Trophoblast cell (in vitro differentiated cells and primary cell): ENCODE measurements at regions not wholly inside any gene's neighbourhood (a gene's known extent, or its start where the extent isn't known, plus 50 kb on each side); places are given as distances from the start of the nearest gene placed in this dataset.
"Not testable (repeated sequence)": the region's sequence is repeated elsewhere in the genome, so short reads cannot be mapped to it uniquely, and the experiment has no call there.

Experiments used
- DNase-seq, 2 donors: peaks; one replicate each; pipeline ENCODE4 v3.0.0-alpha.2; 2016
- H2AFZ ChIP-seq: 2 replicates; pipeline ENCODE4 v1.6.1; 2013; ENCODE audit warnings: low read length, moderate library complexity, mild to moderate bottlenecking; ENCODE audit not compliant: insufficient read depth, poor library complexity
- H2AK5ac ChIP-seq: 2 replicates; pipeline ENCODE4 v1.6.1; 2013; ENCODE audit warnings: mild to moderate bottlenecking, low read length
- H2BK120ac ChIP-seq: 2 replicates; pipeline ENCODE4 v1.6.1; 2013; ENCODE audit warnings: low read length, mild to moderate bottlenecking, moderate library complexity; ENCODE audit not compliant: insufficient read depth, poor library complexity
- H2BK12ac ChIP-seq: 2 replicates; pipeline ENCODE4 v1.6.1; 2013; ENCODE audit warnings: mild to moderate bottlenecking, low read length, moderate library complexity
- H2BK5ac ChIP-seq: 2 replicates; pipeline ENCODE4 v1.6.1; 2013; ENCODE audit warnings: low read length, low read depth, moderate library complexity, mild to moderate bottlenecking; ENCODE audit not compliant: poor library complexity
- H3K14ac ChIP-seq: 2 replicates; pipeline ENCODE4 v1.6.1; 2013; ENCODE audit warnings: mild to moderate bottlenecking, low read length
- H3K18ac ChIP-seq: 2 replicates; pipeline ENCODE4 v1.6.1; 2013; ENCODE audit warnings: mild to moderate bottlenecking, low read length
- H3K23ac ChIP-seq: 2 replicates; pipeline ENCODE4 v1.6.1; 2013; ENCODE audit warnings: low read length
- H3K27ac ChIP-seq: 2 replicates; pipeline ENCODE4 v1.5.1; 2013; ENCODE audit warnings: low read depth, mild to moderate bottlenecking, inconsistent platforms, low read length, moderate library complexity
- H3K27me3 ChIP-seq: 2 replicates; pipeline ENCODE4 v1.6.1; 2013; ENCODE audit warnings: inconsistent platforms, mild to moderate bottlenecking, low read length, moderate library complexity; ENCODE audit not compliant: insufficient read depth
- H3K36me3 ChIP-seq, 2 experiments: 1 replicate in 1 of 2; 2 replicates in 1 of 2; pipeline ENCODE4 v1.6.1; 2013; ENCODE audit warnings: low read length in 2 of 2, mild to moderate bottlenecking in 2 of 2, moderate library complexity in 1 of 2; ENCODE audit not compliant: insufficient read depth in 2 of 2, control insufficient read depth in 1 of 2
- H3K4ac ChIP-seq: 2 replicates; pipeline ENCODE4 v1.6.1; 2013; ENCODE audit warnings: low read depth, mild to moderate bottlenecking, low read length, moderate library complexity
- H3K4me1 ChIP-seq, 2 experiments: 1 replicate in 1 of 2; 2 replicates in 1 of 2; pipeline ENCODE4 v1.6.1; 2013; ENCODE audit warnings: low read length in 2 of 2, mild to moderate bottlenecking in 2 of 2, moderate library complexity in 1 of 2; ENCODE audit not compliant: insufficient read depth in 2 of 2, control insufficient read depth in 1 of 2
- H3K4me2 ChIP-seq: 2 replicates; pipeline ENCODE4 v1.6.1; 2013; ENCODE audit warnings: inconsistent platforms, mild to moderate bottlenecking, low read length, moderate library complexity
- H3K4me3 ChIP-seq: 2 replicates; pipeline ENCODE4 v1.5.1; 2013; ENCODE audit warnings: mild to moderate bottlenecking, low read depth, low read length, inconsistent platforms
- H3K79me1 ChIP-seq: one replicate; pipeline ENCODE4 v1.6.1; 2013; ENCODE audit warnings: low read length
- H3K79me2 ChIP-seq: 2 replicates; pipeline ENCODE4 v1.6.1; 2013; ENCODE audit warnings: low read length, mild to moderate bottlenecking; ENCODE audit not compliant: control insufficient read depth, insufficient read depth, poor library complexity
- H3K9ac ChIP-seq: 2 replicates; pipeline ENCODE4 v1.6.1; 2013; ENCODE audit warnings: mild to moderate bottlenecking, low read length
- H3K9me3 ChIP-seq: 2 replicates; pipeline ENCODE4 v1.6.1; 2013; ENCODE audit warnings: low read depth, mild to moderate bottlenecking, control low read depth, inconsistent platforms, low read length; ENCODE audit not compliant: insufficient read depth
- H4K12ac ChIP-seq: 2 replicates; pipeline ENCODE4 v1.6.1; 2013; ENCODE audit warnings: low read depth, mild to moderate bottlenecking, low read length, moderate library complexity
- H4K8ac ChIP-seq: 2 replicates; pipeline ENCODE4 v1.6.1; 2013; ENCODE audit warnings: low read depth, mild to moderate bottlenecking, low read length, moderate library complexity
- H4K91ac ChIP-seq: one replicate; pipeline ENCODE4 v1.6.1; 2013; ENCODE audit warnings: low read depth, mild to moderate bottlenecking, low read length, moderate library complexity
- WGBS: extraction: QIAGEN DNeasy Blood & Tissue Kit; methylation state at CpG from one replicate; pipeline ENCODE4 v1.1.7; 2013; ENCODE audit warnings: missing lambda C conversion rate; ENCODE audit not compliant: insufficient read length, insufficient coverage; ENCODE audit errors: extremely low coverage; 5-methylcytosine and 5-hydroxymethylcytosine counted together

GRCh38 chr4:9505341-9505740 is 61.1 kb downstream of the DEFB131A start:
- no CpG with 5 or more reads among the region's 21 CpGs for WGBS
- H2BK5ac ChIP-seq, H3K23ac ChIP-seq, H3K27ac ChIP-seq, H3K79me1 ChIP-seq, H2AK5ac ChIP-seq, H2BK120ac ChIP-seq, H3K9me3 ChIP-seq, H3K9ac ChIP-seq, H3K27me3 ChIP-seq, H3K4ac ChIP-seq, H3K4me3 ChIP-seq, H4K8ac ChIP-seq, H4K91ac ChIP-seq, DNase-seq, H4K12ac ChIP-seq, H3K79me2 ChIP-seq, H3K18ac ChIP-seq, H2AFZ ChIP-seq, H3K14ac ChIP-seq, H3K4me1 ChIP-seq, H3K36me3 ChIP-seq, H3K4me2 ChIP-seq, H2BK12ac ChIP-seq: not testable (repeated sequence)

- H4K8ac ChIP-seq, H2BK5ac ChIP-seq, H3K4me3 ChIP-seq, H2BK12ac ChIP-seq, H4K12ac ChIP-seq, H3K79me1 ChIP-seq, H3K4ac ChIP-seq, H3K18ac ChIP-seq, H3K27ac ChIP-seq, H2AFZ ChIP-seq, H3K9me3 ChIP-seq, H4K91ac ChIP-seq, DNase-seq, H2BK120ac ChIP-seq, H3K36me3 ChIP-seq, H3K79me2 ChIP-seq, H3K4me2 ChIP-seq, H3K4me1 ChIP-seq, H3K14ac ChIP-seq, H3K27me3 ChIP-seq, H3K23ac ChIP-seq, H2AK5ac ChIP-seq, H3K9ac ChIP-seq: not testable (repeated sequence)
- whole genome bisulfite sequencing: no CpG with 5 or more reads among the region's 2 CpGs
Observed at GRCh38 chr4:9506672-9507071, 62.5 kb downstream of the DEFB131A start.

GRCh38 chr4:9512941-9513340 is 68.7 kb downstream of the DEFB131A start:
- WGBS: no CpG with 5 or more reads among the region's 12 CpGs
- H3K27me3 ChIP-seq, H3K79me2 ChIP-seq, H3K4me3 ChIP-seq, H3K4me1 ChIP-seq, H3K9me3 ChIP-seq, H2BK5ac ChIP-seq, H3K4ac ChIP-seq, H4K91ac ChIP-seq, H4K8ac ChIP-seq, H3K14ac ChIP-seq, H2AFZ ChIP-seq, H3K79me1 ChIP-seq, H3K18ac ChIP-seq, H3K23ac ChIP-seq, H2BK12ac ChIP-seq, H4K12ac ChIP-seq, H2AK5ac ChIP-seq, H3K27ac ChIP-seq, H3K9ac ChIP-seq, H3K4me2 ChIP-seq, H2BK120ac ChIP-seq, H3K36me3 ChIP-seq: not testable (repeated sequence)
- DNase-seq: peak in 1 of 2 donors; percentile 49

- not testable (repeated sequence) for H3K79me2 ChIP-seq, H3K14ac ChIP-seq, H3K4me3 ChIP-seq, H2BK5ac ChIP-seq, H2BK120ac ChIP-seq, H3K27ac ChIP-seq, H3K23ac ChIP-seq, H3K79me1 ChIP-seq, H3K4me1 ChIP-seq, H3K9ac ChIP-seq, H4K8ac ChIP-seq, H2AFZ ChIP-seq, H3K27me3 ChIP-seq, H3K18ac ChIP-seq, H3K4ac ChIP-seq, H3K9me3 ChIP-seq, H4K12ac ChIP-seq, H2AK5ac ChIP-seq, H3K4me2 ChIP-seq, H3K36me3 ChIP-seq, DNase-seq, H4K91ac ChIP-seq, H2BK12ac ChIP-seq
- no CpG with 5 or more reads among the region's 9 CpGs for WGBS
Observed at GRCh38 chr4:9519631-9520030, 75.4 kb downstream of the DEFB131A start.
